Activated gamma-delta T cell treated with Interleukin-2 at 50 U/mL for 16 hours (primary cell): ENCODE measurements at regions not wholly inside any gene's neighbourhood (a gene's known extent, or its start where the extent isn't known, plus 50 kb on each side); places are given as distances from the start of the nearest gene placed in this dataset.

Source experiments
- DNase-seq: peaks from one replicate; pipeline ENCODE4 v3.0.0-alpha.2; 2020

DNA sequence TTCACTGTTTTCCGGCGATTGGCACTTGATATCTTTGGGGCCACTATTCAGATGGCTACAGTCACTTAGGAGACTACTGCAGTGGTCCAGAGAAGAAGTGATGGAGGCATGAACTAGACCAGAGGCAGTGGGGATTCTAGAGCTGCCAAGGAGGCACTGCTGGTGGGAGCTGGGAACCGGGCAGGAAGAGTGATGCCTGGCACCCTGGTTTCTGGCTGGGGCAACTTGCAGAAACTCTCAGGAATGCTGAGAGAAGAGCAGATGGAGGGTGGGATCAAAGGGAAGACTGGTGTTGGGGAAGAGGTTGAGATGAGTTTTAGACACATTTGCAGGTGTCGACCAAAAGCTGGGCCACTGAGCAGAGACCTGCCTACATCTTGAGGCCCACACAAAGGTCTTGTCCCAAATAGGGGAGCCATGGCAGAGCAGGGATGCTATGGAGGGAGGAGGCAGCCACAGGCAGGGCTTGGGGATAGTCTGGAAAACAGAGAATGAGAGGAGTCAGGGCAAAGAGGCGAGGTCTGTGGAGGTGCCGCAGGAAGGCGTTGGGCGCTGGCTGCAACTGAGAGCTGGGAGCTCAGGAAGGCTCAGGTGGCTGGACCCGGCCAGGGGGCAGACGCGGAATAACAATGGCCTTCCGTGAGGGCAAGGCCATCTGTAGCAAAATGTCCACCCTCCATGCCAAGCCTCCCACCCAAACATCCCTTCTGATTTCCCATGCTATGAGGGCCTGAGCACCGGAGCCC, 118.9 kb downstream of the TOMM20 start:
- no peak for DNase-seq

DNA sequence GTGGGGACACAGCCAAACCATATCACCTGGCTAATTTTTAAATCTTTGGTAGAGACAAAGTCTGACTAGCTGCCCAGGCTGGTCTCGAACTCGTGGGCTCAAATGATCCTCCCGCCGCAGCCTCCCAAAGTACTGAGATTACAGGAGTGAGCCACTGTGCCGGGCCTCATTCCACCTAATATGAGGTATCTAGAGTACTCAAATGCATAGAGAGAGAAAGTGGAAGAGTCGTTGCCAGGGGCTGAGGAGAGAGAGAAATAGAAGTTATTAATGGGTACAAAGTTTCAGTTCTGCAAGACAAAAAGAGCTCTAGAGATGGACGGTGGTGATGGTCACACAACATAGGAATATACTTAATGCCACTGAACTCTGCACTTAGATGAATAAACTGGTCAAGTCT, 119.6 kb downstream of the TOMM20 start:
- no peak for DNase-seq

DNA sequence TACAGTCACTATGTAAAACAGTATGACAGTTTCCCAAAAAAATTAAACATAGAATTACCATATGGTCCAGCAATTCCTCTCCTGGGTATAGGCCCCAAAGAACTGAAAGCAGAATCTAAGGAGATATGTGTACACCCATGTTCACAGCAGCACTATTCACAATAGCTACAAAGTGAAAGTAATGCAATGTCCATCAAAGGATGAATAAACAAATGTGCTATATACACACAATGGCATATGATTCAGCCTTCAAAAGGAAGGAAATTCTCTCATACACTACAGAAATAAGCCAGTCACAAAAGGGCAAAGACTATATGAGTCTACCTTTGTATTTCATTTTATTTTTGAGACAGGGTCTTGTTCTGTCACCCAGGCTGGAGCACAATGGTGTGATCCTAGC, 120.4 kb downstream of the TOMM20 start:
- DNase-seq, result no peak

DNA sequence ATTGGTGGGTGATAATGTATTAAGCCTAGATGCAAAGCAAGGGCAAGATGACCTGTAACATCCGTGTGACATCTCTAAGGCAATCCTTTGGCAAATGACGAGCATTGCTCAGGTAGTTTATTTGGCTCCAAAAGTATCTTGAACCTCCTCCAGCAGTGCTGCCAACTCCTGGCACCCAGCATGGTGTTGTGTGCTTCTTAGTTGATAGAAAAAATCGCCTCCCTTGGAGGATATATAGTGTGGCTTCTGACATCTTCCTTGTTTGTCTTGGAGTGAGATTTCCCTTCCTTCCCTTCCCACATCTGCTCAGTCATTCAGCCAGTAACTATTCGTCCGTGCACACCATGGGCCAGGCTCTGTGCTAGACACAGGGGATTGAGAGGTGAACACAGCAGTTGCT, 121.8 kb downstream of the TOMM20 start:
- DNase-seq, result no peak

DNA sequence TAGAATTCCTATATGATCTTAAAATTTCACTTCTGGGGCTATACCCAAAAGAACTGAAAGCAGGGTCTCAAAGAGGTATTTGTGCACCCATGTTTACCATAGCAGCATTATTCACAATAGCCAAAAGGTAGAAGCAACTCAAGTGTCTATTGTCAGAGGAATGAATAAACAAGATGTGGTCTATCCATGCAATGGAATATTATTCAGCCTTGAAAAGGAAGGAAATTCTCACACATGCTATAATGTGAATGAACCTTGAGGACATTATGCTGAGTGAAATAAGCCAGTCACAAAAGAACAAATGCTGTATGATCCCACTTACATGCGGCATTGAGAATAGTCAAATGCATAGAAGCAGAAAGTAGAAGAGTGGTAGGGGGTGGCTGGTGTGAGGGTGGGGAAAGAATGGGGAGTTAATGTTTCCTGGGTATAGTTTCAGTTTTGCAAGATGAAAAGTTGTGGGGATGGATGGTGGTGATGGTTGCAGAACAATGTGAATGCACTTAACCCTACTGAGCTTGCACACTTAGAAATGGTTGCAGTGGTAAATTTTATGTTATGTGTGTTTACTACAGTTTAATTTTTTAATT, 122.4 kb downstream of the TOMM20 start:
- no peak for DNase-seq

DNA sequence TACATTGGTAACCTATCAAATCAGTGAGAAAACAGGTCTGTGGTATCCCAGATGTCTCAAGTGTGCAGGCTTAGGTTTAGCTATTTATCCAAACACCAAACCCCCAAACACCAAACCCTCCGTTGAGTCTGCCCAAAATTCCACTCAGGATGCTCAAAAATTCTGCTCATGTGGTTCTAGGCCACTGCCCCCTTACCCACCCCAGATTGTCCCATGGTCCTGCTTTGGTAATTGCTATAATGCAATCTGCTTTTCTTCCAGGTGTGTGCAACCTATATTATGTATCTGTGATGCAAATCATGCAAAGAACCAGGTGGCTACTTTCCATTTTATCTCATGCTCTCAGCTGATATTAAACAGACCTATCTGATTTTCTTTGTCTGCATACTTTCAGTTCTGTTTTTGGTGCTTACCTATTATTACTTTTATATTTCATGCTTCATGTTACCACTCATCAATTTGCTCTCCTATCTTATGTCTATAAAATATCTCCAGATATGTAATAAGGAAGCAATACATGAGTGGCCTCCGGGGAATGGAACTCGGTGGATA, 123.7 kb downstream of the TOMM20 start:
- no peak for DNase-seq

DNA sequence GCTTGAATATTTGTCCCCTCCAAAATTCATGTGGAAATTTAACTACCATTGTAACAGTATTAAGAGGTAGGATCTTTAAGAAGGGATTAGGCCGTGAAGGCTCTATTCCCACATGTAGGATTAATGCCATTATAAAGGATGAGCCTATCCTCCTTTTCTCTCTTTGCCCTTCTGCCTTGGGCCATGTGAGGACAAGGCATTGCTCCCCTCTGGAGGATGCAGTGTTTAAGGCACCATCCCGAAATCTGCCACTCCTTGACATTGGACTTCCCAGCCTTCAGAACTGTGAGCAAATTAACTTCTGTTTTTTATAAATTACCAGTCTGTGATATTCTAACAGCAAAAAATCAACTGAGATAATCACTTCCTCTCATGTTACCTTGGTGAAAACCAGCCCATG, 124.4 kb downstream of the TOMM20 start:
- no peak for DNase-seq

DNA sequence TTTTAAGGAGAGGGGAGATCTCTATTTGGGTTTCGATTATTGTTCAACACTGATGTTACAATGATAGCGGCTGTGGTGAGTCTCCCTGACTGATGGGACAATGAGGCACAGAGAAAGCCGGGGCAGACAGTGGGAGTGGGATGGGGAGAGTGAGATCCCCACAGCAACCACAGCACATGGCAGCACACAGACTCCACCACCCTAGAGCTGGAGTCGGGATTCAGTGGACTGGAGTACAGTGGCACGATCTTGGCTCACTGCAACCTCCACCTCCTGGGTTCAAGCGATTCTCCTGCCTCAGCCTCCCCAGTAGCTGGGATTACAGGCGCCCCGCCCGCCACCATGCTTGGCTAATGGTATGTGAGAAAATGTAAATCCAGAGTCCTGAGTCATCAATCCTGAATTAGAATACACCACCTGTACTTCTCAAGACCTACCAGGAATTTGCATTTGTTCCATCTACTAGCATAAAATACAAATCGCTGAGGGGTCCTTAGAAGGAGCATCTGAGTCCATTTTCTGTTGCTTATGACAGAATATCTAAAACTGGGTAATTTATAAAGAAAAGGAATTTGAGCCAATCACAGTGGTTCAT, 125.8 kb downstream of the TOMM20 start:
- no peak for DNase-seq

DNA sequence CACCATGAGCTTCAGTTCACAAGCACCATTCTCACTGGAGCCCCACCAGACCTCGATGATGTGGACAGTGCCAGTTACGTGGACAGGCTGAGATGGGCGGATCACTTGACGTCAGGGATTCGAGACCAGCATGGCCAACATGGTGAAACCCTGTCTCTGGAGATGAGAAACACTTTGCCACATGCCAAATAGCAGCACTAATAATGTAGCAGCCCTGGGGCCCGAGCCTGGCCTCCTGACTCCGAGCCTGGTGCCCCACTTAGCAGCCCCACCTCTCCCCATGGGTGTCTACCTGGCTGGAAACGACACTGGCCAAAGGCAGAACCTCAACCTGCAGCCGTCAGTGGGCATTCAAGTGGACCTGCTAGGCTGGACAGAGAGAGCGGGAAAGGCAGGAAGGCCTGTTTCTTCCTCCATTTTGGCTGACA, 129.1 kb downstream of the TOMM20 start:
- no peak for DNase-seq

DNA sequence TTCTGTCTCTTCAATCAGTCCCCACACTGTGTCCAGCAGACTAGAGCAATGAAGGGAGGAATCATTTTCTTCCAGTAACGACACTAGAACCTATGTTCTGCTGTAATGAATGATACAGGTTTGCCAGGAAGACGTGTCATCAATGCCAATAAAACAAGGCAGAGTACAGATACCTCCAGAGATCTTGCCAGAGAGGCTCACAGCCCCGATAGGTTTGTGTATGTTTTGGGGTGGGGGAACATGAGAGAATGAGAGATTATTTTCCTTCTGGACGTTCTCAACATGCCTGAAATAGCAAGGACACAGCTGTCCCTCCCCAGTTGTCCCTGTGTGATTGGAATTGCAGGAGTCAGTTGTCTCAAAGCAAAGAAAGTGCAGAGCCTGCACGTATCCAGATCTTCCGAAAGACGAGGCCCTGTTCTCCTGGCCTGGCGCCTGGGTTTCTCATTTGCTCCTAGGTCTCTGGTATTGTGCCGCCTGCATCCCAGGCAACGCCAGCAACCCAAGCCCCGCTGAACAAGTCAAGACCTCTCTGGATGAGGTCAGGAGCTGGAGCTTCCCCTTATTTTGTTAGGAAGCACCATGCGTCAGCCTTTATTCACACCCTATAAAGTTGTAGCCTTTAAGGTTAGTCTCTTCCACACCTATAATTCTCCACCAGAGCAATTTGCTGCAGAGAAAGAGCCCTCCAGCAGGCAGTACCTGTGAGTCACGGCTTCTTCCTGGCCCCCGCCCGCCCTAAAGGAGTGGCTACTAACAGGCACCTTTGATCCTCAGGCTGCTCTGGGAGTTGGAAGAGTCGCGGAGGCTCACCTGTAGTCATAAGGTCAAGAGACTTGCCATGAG, 130.5 kb downstream of the TOMM20 start:
- DNase-seq, result no peak

DNA sequence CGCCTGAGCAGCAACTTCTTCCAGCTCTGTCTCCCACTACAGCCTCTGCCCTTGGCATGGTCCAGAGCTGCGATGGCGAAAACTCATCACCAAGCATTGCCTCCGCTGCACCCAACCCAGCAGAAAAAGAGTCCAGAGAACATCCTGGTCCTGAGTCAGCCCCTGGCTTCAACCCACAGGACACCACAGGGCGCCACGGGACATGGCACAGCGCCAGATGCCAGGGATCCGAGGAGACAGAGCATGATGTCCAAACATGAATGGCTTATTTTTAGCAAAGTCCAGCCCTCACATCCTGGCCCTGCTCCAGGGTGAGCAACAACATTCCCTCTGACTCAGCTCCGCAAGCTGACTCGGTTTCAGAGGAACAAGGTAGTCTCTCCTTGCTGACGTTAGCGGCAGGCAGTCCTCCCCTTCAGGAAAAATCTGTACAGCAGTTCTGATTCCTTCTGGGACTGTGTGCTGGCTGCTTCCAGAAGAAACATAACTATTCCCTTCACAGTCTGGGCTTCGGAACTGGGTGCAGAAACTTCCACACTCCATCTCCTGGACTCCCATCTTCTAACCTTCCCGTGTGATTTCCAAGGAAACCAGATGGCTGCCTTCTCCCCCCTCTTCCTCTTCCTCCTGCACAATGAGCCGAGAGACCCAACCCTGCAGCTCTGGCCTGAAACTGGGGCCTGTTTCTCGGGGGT, 131.3 kb downstream of the TOMM20 start:
- no peak for DNase-seq

DNA sequence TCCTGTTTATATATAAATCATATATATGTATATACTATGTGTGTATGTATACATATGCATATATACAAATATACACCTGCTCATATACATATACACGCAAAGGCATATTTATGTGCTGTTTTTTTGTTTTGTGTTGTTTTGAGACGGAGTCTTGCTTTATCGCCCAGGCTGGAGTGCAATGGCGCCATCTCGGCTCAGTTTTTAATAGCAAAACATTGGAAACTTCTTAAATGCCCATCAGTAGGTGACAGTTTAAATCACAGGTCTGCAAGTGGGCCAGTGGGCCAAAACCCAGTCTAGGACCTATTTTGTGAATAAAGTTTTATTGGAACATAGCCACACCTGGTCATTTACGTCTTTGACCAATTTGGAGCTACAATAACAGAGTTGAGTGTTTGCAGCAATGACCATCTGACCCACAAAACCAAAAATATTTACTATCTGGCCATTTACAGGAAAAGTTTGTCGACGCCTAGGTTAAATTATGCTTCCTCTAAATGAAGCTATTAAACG, 132.3 kb downstream of the TOMM20 start:
- no peak for DNase-seq

DNA sequence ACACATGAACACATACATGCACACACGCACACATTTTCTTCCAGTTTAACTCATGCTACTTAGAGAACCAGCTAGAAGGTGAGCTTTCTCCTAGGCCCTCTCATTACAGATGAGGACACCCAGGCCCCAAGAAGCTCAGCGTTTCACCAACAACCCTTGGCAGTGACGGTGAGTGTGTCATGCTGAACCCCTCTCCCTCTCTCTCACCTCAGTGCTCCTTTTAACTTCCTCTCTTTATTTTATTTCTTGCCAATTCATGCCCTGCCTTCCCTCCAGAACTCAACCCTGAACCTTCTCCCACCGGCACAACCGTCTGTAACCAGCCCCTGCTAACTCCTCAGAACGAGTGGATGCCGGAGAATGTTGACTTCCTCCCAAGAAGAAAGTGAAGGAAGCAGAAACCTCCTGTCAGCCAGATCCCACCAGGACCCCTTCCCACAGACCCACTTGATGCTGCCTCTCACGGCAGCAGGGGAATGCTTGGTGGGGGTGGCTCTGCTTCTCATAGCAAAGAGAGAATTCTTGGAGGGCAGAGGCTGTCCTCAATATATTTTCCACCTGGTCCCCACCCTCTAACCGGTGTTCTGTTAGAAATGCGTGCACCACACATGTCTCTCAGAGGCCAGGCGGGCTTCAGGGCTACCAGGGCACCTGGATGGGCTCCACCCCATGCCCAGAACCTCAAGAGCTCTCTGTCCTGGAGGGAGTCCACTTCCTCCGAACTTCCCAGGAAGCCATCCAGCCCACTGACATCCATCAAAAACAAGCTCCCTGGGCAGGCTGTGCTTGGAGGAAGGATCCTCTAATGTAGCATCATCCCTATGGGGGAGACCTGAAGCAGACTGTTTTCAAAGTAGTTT, 134.0 kb downstream of the TOMM20 start:
- no peak for DNase-seq

DNA sequence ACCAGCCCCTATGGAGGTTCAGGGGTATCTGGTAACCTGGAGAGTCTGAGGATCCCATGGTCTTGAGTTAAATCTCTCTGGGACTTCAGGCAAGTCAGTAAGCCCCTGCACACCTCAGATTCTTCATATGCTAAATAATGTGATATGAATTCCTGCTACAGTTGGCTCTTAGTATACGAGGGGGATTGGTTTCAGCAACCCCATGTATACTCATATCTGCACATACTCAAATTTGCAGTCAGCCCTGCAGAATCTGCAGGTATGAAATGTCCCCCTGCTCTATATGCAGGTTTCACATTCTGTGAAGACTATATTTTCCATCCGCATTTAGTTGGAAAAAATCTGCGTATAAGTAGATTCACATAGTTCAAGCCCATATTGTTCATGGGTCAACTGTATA, 136.6 kb downstream of the TOMM20 start:
- no peak for DNase-seq

DNA sequence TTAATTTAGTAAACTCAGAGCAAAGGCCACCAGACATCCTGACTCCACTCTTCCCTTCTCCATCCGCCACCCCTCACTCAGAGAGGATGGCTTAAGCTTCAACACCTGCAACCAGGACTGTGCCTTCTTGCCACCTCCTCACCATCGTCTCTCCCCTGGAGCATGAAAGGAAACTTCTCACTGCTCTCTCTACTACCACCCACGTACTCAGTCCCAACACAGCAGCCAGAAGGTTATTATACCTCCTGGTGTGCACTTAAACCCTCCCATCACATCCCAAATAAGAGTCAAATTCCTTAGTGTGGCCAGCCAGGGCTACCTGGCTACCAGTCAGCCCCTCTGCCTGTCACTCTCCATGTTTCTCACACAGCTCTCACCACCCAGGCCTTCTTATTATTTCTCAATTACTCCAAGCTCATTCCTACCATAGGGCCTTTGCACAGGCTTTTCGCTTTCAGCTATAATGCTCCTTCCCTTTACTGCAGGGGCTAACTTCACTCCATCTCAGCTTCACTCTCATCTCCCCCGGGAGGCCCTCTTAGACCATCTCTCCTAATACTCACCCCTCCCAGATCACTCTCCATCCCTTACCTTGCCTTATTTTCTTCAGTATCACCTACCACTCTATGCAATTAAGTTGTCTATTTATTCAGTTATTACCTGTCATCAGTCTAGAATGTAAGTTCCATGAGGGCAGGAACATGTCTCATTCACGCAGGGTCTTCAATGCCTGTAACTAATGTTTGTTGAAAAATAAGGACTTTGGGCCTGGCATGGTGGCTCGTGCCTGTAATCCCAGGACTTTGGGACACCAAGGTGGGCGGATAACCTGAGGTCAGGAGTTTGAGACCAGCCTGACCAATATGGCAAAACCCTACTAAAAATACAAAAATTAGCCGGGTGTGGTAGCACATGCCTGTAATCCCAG, 137.5 kb downstream of the TOMM20 start:
- no peak for DNase-seq

DNA sequence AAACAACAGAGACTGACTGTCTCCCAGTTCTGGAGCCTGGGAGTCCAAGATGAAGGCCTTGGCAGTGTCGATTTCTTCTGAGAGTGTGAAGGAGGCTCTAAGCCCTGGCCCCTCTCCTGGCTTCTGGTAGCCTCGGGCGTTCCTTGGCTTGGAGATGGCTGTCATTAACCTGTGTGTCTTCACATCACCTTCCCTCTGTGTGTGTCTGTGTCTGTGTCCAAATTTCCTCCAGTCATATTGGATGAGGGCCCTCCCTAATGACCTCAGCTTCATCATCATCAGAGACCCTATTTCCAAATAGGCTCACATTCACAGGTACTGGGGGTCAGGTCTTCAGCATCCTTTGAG, 138.3 kb downstream of the TOMM20 start:
- no peak for DNase-seq

DNA sequence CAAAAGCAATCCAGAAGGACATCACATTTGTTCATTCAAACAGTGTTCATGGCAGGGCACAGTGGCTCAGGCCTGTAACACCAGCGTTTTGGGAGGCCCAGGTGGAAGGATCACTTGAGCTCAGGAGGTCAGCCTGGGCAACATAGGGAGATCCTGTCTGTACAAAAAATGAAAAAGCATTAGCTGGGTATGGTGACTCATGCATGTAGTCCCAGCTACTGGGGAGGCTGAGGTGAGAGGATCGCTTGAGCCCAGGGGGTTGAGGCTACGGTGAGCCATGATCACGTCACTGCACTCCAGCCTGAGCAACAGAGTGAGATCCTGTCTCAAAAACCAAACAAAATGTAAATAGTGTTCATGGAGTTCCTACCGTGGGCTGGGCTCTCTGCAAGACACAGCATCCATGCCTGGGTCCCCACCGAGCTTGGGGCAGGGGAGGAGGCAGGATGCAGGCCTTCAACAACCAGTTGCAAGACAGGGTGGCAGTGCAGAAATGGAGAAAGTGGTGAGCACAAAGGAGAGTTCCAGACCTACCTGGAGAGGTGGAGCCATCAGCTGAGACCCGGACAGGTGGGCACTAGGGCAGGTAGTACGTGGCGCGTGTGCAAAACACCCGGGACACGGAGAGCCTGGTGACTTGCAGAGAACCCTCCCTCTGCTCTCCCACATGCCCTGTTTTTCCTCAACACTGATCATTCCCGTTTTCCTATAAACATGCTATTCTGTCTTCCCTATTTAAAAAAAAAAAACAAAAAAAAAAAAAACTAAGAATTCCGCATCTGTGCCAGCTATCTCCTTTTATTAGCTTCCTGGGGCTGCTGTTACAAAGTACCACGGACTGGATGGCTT, 138.9 kb downstream of the TOMM20 start:
- DNase-seq, result no peak

DNA sequence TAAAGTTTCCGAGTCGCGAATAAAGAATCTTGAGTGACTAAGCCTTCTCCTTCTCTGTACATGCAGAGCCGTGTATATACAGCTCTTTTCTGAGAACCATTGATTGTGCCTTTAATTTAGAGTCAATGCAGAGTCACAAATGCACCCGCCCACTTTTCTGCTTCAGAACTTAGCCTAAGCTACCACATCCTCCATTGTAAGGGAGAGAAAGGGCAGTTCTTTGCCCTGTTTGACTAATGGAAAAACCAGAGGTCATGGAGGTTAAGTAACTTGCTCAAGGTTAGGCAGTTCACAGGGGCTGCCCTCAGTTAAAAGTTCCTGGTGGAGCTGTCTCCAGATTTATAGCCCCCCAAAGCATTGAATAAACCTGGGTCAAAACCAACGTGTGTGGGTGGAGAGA, 139.6 kb downstream of the TOMM20 start:
- no peak for DNase-seq

DNA sequence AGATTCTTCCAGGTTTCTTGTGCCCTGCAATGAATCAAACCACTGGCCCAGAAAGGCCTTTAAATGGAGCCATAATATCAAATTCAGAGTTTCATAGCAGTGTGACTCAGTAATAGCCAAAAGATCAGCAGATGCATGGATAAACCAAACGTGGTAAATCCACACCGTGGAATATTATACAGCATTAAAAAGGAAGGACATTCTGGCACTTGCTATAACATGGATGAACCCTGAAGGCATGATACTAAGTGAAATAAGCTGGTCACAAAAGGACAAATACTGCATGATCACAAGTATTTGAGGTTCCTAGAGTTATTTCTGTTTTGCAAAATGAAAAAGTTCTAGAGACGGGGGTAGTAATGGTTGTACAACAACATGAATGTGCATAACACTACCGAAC, 140.1 kb downstream of the TOMM20 start:
- DNase-seq, result no peak

DNA sequence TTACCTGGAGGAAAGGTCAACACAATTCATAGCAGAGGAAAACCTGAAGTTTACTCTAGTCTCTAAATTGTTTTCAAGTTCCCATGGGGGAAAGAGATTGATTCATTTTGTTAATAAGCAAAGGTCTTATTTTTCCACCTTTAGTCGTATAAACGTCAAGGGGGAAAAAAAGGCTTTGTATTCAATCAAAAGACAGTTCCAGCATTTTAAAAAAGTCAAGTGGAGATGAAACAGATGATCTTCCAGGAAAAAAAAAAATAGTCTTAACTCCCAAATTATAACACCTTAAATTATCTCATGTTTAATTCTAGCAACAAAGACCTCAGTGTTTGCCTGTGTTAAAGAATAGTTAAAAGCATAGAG, 140.5 kb downstream of the TOMM20 start:
- DNase-seq, result no peak
